Tibial nerve (tissue), 4 donors: ENCODE measurements at regions not wholly inside any gene's neighbourhood (a gene's known extent, or its start where the extent isn't known, plus 50 kb on each side); places are given as distances from the start of the nearest gene placed in this dataset.
"Not testable (repeated sequence)": the region's sequence is repeated elsewhere in the genome, so short reads cannot be mapped to it uniquely, and the experiment has no call there.

ENCODE experiments used
- EP300 ChIP-seq, 2 donors: sonication (generic); formaldehyde crosslinking; IDR thresholded peaks; one replicate each; pipeline ENCODE4 v1.6.1; 2017; ENCODE audit warnings: antibody characterized with exemption in 2 of 2, mild to moderate bottlenecking in 1 of 2
- POLR2A ChIP-seq, 2 donors: fragments of 450-650 bp; IDR thresholded peaks; one replicate each; pipeline ENCODE4 v1.6.1; 2017; ENCODE audit warnings: antibody characterized with exemption in 2 of 2, mild to moderate bottlenecking in 2 of 2, moderate library complexity in 2 of 2
- TF ChIP-seq, protein P1 (sequence below), 5 experiments: fragments of 200-600 bp in 3 of 5; fragments of 450-650 bp in 2 of 5; sonication (generic) in 3 of 5; IDR thresholded peaks; one replicate each; pipeline ENCODE4 v1.5.1; 2016 to 2019; ENCODE audit warnings: antibody characterized with exemption in 5 of 5, mild to moderate bottlenecking in 3 of 5, moderate library complexity in 2 of 5

DNA sequence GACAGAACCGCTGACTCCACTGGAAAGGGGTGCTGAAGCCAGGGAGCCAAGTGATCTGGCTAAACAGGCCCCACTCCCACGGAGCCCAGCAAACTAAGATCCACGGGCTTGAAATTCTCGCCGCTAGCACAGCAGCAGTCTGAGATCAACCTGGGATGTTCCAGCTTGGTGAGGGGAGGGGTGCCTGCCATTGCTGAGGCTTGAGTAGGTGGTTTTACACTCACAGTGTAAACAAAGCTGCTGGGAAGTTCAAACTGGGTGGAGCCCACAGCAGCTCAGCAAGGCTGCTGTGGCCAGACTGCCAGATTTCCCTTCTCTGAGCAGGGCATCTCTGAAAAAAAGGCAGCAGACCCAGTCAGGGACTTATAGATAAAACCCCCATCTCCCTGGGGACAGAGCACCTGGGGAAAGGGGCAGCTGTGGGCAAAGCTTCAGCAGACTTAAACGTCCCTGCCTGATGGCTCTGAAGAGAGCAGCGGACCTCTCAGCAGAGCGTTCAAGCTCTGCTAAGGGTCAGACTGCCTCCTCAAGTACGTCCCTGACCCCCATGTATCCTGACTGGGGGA, 101.8 kb downstream of the HNRNPD start:
- TF ChIP-seq, protein P1, sequence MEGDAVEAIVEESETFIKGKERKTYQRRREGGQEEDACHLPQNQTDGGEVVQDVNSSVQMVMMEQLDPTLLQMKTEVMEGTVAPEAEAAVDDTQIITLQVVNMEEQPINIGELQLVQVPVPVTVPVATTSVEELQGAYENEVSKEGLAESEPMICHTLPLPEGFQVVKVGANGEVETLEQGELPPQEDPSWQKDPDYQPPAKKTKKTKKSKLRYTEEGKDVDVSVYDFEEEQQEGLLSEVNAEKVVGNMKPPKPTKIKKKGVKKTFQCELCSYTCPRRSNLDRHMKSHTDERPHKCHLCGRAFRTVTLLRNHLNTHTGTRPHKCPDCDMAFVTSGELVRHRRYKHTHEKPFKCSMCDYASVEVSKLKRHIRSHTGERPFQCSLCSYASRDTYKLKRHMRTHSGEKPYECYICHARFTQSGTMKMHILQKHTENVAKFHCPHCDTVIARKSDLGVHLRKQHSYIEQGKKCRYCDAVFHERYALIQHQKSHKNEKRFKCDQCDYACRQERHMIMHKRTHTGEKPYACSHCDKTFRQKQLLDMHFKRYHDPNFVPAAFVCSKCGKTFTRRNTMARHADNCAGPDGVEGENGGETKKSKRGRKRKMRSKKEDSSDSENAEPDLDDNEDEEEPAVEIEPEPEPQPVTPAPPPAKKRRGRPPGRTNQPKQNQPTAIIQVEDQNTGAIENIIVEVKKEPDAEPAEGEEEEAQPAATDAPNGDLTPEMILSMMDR (IDR thresholded peaks at IDR 0.05) = not testable (repeated sequence)
- TF ChIP-seq EP300, POLR2A (IDR thresholded peaks at IDR 0.05): not testable (repeated sequence)
